Heart left ventricle (tissue), 13 donors: ENCODE measurements at regions not wholly inside any gene's neighbourhood (a gene's known extent, or its start where the extent isn't known, plus 50 kb on each side); places are given as distances from the start of the nearest gene placed in this dataset.

Experiments used
- CTCF ChIP-seq, 12 donors: fragments of 200-600 bp; sonication (generic) in 4 of 12; IDR thresholded peaks; one replicate each; pipeline versions ENCODE4 v1.5.0 to v1.8.0; 2018 to 2022; ENCODE audit warnings: antibody characterized with exemption in 12 of 12, mild to moderate bottlenecking in 5 of 12
- POLR2A ChIP-seq, 2 donors: fragments of 450-650 bp; IDR thresholded peaks; one replicate each; pipeline ENCODE4 v1.6.1; 2017; ENCODE audit warnings: antibody characterized with exemption in 2 of 2, mild to moderate bottlenecking in 2 of 2, moderate library complexity in 2 of 2
- donor health status: ischemic (EF 13 %, LVEDD 7.1; RV severe dilation, severe dysfunction).
- donor health status: DM: no; HTN: yes; CAD: no.
- donor health status: DM: no; HTN: no; CAD: no.
- donor health status: ischemic (EF 25% LVEDD 6.9; RV normal size, moderate dysfunction).
- donor health status: ischemic (EF 25% LVEDD 5.7; RV mildly dilated, moderate dysfunction).
- donor health status: ischemic (EF 35%, LVEDD 5.7; RV mildly dilated, moderate dysfunction).
- donor health status: nonischemic (EF 11% LVEDD 7.7; RV severe dilation, severe dysfunction).
- donor health status: DM: yes; HTN: yes; CAD: no.
- donor health status: PGD.
- donor health status: ischemic (EF 29% LVEDD 5.4; RV normal size, mild dysfunction).
- donor health status: nonischemic (EF 23%, LVEDD 6.1; RV moderate dilation, normal function).

DNA sequence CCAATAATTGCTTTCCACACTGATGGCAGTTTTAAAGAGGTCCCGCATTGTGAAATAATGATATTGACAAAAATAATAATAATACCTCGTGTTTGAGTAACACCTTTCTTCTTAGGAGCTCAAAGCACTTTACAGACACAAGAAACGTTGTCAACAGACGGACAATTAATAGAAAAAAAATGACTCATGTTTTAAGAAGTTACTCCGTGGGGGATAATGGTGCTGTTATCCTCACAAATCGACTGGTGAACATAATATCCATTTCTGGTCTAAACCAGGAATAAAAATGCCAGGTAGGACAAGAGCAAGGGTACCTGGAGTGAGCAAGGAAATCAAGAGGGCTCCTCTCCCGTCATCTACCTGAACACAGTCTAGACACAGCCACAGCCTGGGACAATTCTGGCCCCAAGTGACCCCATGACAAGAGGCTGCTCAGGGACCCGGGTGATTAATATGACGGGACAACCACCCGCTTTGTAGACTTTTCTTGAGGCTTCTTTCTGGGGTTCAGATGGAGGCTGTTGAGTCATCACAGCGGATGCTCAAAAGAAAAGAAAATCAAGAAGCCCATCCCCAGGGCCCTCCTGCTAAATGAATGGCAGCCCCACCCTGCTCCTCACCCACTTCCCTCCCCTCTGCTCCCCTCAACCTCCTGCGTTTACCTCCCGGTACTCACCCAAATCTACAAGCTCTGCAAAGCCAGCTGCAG, 146.2 kb upstream of the IRF2BP2 start:
- TF ChIP-seq CTCF (IDR thresholded peaks at IDR 0.05), result no peak
- TF ChIP-seq POLR2A (IDR thresholded peaks at IDR 0.05), result no peak
